Sigmoid colon (tissue), 4 donors: ENCODE measurements at regions not wholly inside any gene's neighbourhood (a gene's known extent, or its start where the extent isn't known, plus 50 kb on each side); places are given as distances from the start of the nearest gene placed in this dataset.

Experiments used
- EP300 ChIP-seq, 4 donors: sonication (generic); formaldehyde crosslinking; IDR thresholded peaks; one replicate each; pipeline ENCODE4 v1.6.1; 2017; ENCODE audit warnings: antibody characterized with exemption in 4 of 4
- POLR2AphosphoS5 ChIP-seq, 4 donors: sonication (generic); formaldehyde crosslinking; IDR thresholded peaks; one replicate each; pipeline ENCODE4 v1.6.1; 2017; ENCODE audit warnings: antibody characterized with exemption in 4 of 4
- TF ChIP-seq, protein P1 (sequence below), 4 experiments: fragments of 450-650 bp in 3 of 4; fragments of 200-600 bp in 1 of 4; IDR thresholded peaks; one replicate each; pipeline ENCODE4 v1.5.1; 2016 to 2019; ENCODE audit warnings: antibody characterized with exemption in 4 of 4, mild to moderate bottlenecking in 3 of 4, moderate library complexity in 2 of 4

DNA sequence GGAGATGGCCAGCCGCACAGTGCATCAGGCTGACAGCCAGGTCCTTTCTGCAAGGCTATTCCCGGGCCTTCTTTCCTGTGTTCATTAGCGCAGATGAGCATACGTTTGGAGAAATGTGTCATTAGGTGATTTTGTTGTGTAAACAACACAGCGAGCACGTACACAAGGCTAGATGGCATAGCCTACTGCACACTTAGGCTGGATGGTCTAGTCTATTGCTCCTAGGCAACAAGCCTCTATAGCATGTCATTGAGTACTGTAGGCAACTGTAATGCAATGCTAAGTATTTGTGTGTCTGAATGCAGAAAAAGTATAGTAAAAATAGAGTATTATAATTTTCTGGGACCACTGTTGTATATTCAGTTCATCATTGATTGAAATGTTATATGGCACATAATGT is 50.9 kb upstream of the PHLPP1 start:
- TF ChIP-seq EP300 (IDR thresholded peaks at IDR 0.05) = no peak
- no peak for TF ChIP-seq POLR2AphosphoS5 (IDR thresholded peaks at IDR 0.05)
- TF ChIP-seq, protein P1, sequence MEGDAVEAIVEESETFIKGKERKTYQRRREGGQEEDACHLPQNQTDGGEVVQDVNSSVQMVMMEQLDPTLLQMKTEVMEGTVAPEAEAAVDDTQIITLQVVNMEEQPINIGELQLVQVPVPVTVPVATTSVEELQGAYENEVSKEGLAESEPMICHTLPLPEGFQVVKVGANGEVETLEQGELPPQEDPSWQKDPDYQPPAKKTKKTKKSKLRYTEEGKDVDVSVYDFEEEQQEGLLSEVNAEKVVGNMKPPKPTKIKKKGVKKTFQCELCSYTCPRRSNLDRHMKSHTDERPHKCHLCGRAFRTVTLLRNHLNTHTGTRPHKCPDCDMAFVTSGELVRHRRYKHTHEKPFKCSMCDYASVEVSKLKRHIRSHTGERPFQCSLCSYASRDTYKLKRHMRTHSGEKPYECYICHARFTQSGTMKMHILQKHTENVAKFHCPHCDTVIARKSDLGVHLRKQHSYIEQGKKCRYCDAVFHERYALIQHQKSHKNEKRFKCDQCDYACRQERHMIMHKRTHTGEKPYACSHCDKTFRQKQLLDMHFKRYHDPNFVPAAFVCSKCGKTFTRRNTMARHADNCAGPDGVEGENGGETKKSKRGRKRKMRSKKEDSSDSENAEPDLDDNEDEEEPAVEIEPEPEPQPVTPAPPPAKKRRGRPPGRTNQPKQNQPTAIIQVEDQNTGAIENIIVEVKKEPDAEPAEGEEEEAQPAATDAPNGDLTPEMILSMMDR (IDR thresholded peaks at IDR 0.05) = no peak
